ENCODE measurements at regions not wholly inside any gene's neighbourhood (a gene's known extent, or its start where the extent isn't known, plus 50 kb on each side); places are given as distances from the start of the nearest gene placed in this dataset.
"Not testable (repeated sequence)": the region's sequence is repeated elsewhere in the genome, so short reads cannot be mapped to it uniquely, and the experiment has no call there.

GRCh38 chr3:33957176-33957575 lies 158.7 kb downstream of the PDCD6IP start:
- no peak for DNase-seq

- DNase-seq: no peak
Observed at GRCh38 chr3:33958661-33959060, 160.2 kb downstream of the PDCD6IP start.

- DNase-seq: no peak
Observed at GRCh38 chr3:33962396-33962795, 164.0 kb downstream of the PDCD6IP start.

GRCh38 chr3:33970180-33970579 lies 171.8 kb downstream of the PDCD6IP start:
- not testable (repeated sequence) for DNase-seq

- DNase-seq: no peak
Observed at GRCh38 chr3:33971055-33971454, 172.6 kb downstream of the PDCD6IP start.

- DNase-seq: no peak
Observed at GRCh38 chr3:33975463-33975862, 177.0 kb downstream of the PDCD6IP start.

GRCh38 chr3:33977227-33977626 lies 178.8 kb downstream of the PDCD6IP start:
- no peak for DNase-seq

GRCh38 chr3:33980252-33980651 lies 181.8 kb downstream of the PDCD6IP start:
- DNase-seq: peak; percentile 26

- no peak for DNase-seq
Observed at GRCh38 chr3:33982269-33982798, 183.9 kb downstream of the PDCD6IP start.

GRCh38 chr3:33982949-33983348 lies 184.5 kb downstream of the PDCD6IP start:
- DNase-seq: not testable (repeated sequence)

GRCh38 chr3:33989229-33989628 lies 190.8 kb downstream of the PDCD6IP start:
- no peak for DNase-seq

GRCh38 chr3:33991673-33992072 lies 193.2 kb downstream of the PDCD6IP start:
- no peak for DNase-seq

GRCh38 chr3:33993631-33994030 lies 195.2 kb downstream of the PDCD6IP start:
- no peak for DNase-seq

GRCh38 chr3:33994568-33994967 lies 196.1 kb downstream of the PDCD6IP start:
- no peak for DNase-seq

- no peak for DNase-seq
Observed at GRCh38 chr3:34000301-34000700, 201.9 kb downstream of the PDCD6IP start.

GRCh38 chr3:34001022-34001421 lies 202.6 kb downstream of the PDCD6IP start:
- no peak for DNase-seq

- DNase-seq: no peak
Observed at GRCh38 chr3:34001990-34002389, 203.6 kb downstream of the PDCD6IP start.

- no peak for DNase-seq
Observed at GRCh38 chr3:34002569-34003100, 204.2 kb downstream of the PDCD6IP start.

GRCh38 chr3:34005886-34006285 lies 207.5 kb downstream of the PDCD6IP start:
- DNase-seq: no peak

- DNase-seq: no peak
Observed at GRCh38 chr3:34008191-34008590, 209.8 kb downstream of the PDCD6IP start.

- DNase-seq: no peak
Observed at GRCh38 chr3:34008836-34009809, 210.7 kb downstream of the PDCD6IP start.

GRCh38 chr3:34011171-34012101 lies 213.0 kb downstream of the PDCD6IP start:
- no peak for DNase-seq

- peak; percentile 8 for DNase-seq
Observed at GRCh38 chr3:34012102-34012461, 213.7 kb downstream of the PDCD6IP start.
